HEK293 (cell line): ENCODE measurements at regions not wholly inside any gene's neighbourhood (a gene's known extent, or its start where the extent isn't known, plus 50 kb on each side); places are given as distances from the start of the nearest gene placed in this dataset.

ENCODE experiments used
- CTCF ChIP-seq: fragments of 450-650 bp; formaldehyde crosslinking; IDR thresholded peaks from 2 replicates; pipeline ENCODE4 v1.5.1; 2016; ENCODE audit warnings: missing biosample characterization, missing genetic modification characterization
- ZFHX2 ChIP-seq: fragments of 450-650 bp; formaldehyde crosslinking; conservative IDR thresholded peaks from 2 replicates; pipeline ENCODE4 v1.5.1; 2016; ENCODE audit warnings: missing biosample characterization, missing genetic modification characterization

DNA sequence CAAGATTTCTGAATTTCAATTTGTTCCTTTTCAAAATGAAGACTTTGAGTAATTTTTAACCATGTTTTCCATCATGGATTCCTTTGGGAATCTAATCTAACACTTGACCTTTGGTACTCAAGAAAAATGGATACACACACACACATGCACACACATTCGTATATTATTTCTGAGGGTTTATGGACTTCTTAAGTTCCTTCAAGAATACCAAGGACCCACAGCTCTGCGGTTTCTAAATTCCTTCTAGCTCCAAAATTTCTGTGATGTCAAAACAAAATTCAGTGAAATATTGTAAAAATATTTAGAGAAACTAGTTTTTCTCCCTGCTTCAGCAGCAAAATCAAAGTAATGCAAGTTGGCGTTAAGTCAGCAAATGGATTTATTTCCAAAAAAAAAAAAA lies 98.3 kb upstream of the FAM13C start:
- no peak for TF ChIP-seq CTCF
- TF ChIP-seq ZFHX2 (tag by site-specific recombination), result no peak
